CD4-positive, alpha-beta T cell treated with Interleukin-4 for 1 hour (primary cell): ENCODE measurements at regions not wholly inside any gene's neighbourhood (a gene's known extent, or its start where the extent isn't known, plus 50 kb on each side); places are given as distances from the start of the nearest gene placed in this dataset.
A peak's percentile ranks its signal among the peaks of the same experiment; 100 is the strongest.

ENCODE experiments used
- DNase-seq, 2 donors: peaks; one replicate each; pipeline ENCODE4 v3.0.0-alpha.2; 2020 to 2022

DNA sequence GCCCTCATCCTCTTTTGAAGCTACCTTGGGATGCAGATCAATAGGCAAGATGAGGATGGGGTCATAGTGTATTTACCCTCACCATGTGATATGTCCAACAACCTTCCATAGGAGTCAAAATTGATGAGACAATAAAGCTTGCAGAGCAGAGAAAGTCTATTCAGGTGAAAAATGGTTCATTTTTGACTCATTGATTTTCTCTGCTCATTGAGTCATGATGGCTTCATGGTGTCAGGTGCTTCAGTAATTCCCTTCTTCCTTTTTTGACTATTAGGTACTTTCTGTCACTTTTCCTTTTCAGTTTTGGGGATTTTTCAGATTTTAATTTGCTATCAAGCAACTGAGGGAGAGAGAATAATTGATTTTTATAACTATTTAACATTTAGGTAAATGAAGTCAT lies 55.9 kb upstream of the IL2 start:
- no peak for DNase-seq

- DNase-seq = peak in 1 of 2 donors; percentile 31
Measured at GRCh38 chr4:122508083-122508482, 51.6 kb upstream of the IL2 start.
